H1 (cell line): ENCODE measurements at regions not wholly inside any gene's neighbourhood (a gene's known extent, or its start where the extent isn't known, plus 50 kb on each side); places are given as distances from the start of the nearest gene placed in this dataset.

Source experiments
- CTCF ChIA-PET: fragments of 300-600 bp; sonication (Branson Sonifier 250); formaldehyde crosslinking; loops from one replicate; lab custom pipeline; 2021; ENCODE audit not compliant: partially characterized antibody; lab: Charles Lee
- POLR2A ChIA-PET: fragments of 300-600 bp; sonication (Branson Sonifier 250); formaldehyde crosslinking; loops from one replicate; lab custom pipeline; 2021; ENCODE audit warnings: inconsistent platforms; ENCODE audit not compliant: partially characterized antibody; lab: Charles Lee
- DNase-seq, 2 experiments: peaks; one replicate each; pipeline versions ENCODE4 v3.0.0 to v3.0.0-alpha.2; 2010 to 2022; ENCODE audit warnings: low spot score in 2 of 2, low read depth in 1 of 2, mixed read lengths in 1 of 2
- FAIRE-seq: peaks from 2 replicates; lab custom pipeline; 2011; peaks lifted over from hg19 to GRCh38; lab: Jason Lieb, UNC
- H2AFZ ChIP-seq: 2 replicates; pipeline ENCODE4 v1.8.1; 2012; ENCODE audit warnings: low read length, inconsistent platforms
- H2AK5ac ChIP-seq: 2 replicates; pipeline ENCODE4 v1.6.1; 2013; ENCODE audit warnings: low read depth, low read length
- H2BK120ac ChIP-seq: replicated peaks from 2 replicates; pipeline ENCODE3; 2013; ENCODE audit warnings: low read depth, low read length, inconsistent platforms
- H2BK12ac ChIP-seq: 2 replicates; pipeline ENCODE4 v1.6.1; 2013; ENCODE audit warnings: low read depth, low read length
- H2BK15ac ChIP-seq: 2 replicates; pipeline ENCODE4 v1.6.1; 2013; ENCODE audit warnings: low read length
- H2BK20ac ChIP-seq: 2 replicates; pipeline ENCODE4 v1.6.1; 2013; ENCODE audit warnings: low read length
- H2BK5ac ChIP-seq: 2 replicates; pipeline ENCODE4 v1.6.1; 2013; ENCODE audit warnings: low read depth, low read length
- H3K14ac ChIP-seq: 2 replicates; pipeline ENCODE4 v1.6.1; 2013; ENCODE audit warnings: inconsistent platforms; ENCODE audit not compliant: insufficient read length
- H3K18ac ChIP-seq: 2 replicates; pipeline ENCODE4 v1.6.1; 2013; ENCODE audit warnings: low read length; ENCODE audit errors: extremely low read depth
- H3K23ac ChIP-seq: 2 replicates; pipeline ENCODE4 v1.6.1; 2013; ENCODE audit warnings: inconsistent platforms; ENCODE audit not compliant: insufficient read length
- H3K23me2 ChIP-seq: 2 replicates; pipeline ENCODE4 v1.6.1; 2013; ENCODE audit warnings: low read depth, low read length
- H3K27ac ChIP-seq: 2 replicates; pipeline ENCODE4 v1.6.1; 2011; ENCODE audit warnings: low read depth, low read length, inconsistent platforms
- H3K27me3 ChIP-seq, 4 experiments: replicated peaks in 1 of 4; 1 replicate in 1 of 4; 2 replicates in 3 of 4; pipeline versions ENCODE4 v1.6.1 to v1.8.1; 2011 to 2013; ENCODE audit warnings: low read length in 3 of 4, mild to moderate bottlenecking in 3 of 4, inconsistent platforms in 2 of 4, mixed read lengths in 2 of 4, moderate library complexity in 1 of 4; ENCODE audit not compliant: control insufficient read depth in 3 of 4, insufficient read depth in 3 of 4; ENCODE audit errors: extremely low read depth in 1 of 4
- H3K36me3 ChIP-seq, 4 experiments: 2 replicates each; pipeline versions ENCODE4 v1.6.1 to v1.8.1; 2011 to 2013; ENCODE audit warnings: mild to moderate bottlenecking in 4 of 4, low read length in 3 of 4, moderate library complexity in 2 of 4, control low read depth in 1 of 4, inconsistent platforms in 1 of 4; ENCODE audit not compliant: insufficient read depth in 4 of 4, control insufficient read depth in 2 of 4
- H3K4ac ChIP-seq: replicated peaks from 2 replicates; pipeline ENCODE3; 2013; ENCODE audit warnings: low read length, low read depth, mixed read lengths, inconsistent platforms; ENCODE audit not compliant: insufficient read length
- H3K4me1 ChIP-seq, 4 experiments: replicated peaks in 1 of 4; 1 replicate in 1 of 4; 2 replicates in 3 of 4; pipeline versions ENCODE4 v1.6.1 to v1.8.1; 2011 to 2013; ENCODE audit warnings: low read length in 3 of 4, inconsistent platforms in 2 of 4, mixed read lengths in 1 of 4; ENCODE audit not compliant: insufficient read depth in 4 of 4, control insufficient read depth in 3 of 4
- H3K4me2 ChIP-seq, 2 experiments: 2 replicates each; pipeline versions ENCODE4 v1.6.1 to v1.8.1; 2011 to 2013; ENCODE audit warnings: low read depth in 2 of 2, low read length in 2 of 2, control low read depth in 1 of 2, inconsistent platforms in 1 of 2, mild to moderate bottlenecking in 1 of 2; ENCODE audit not compliant: insufficient read depth in 1 of 2
- H3K4me3 ChIP-seq, 4 experiments: fragments of 200-600, 300-600 bp in 1 of 4; sonication (generic), shearing (Covaris generic), sonication (Bioruptor Twin) in 1 of 4; 2 replicates each; pipeline versions ENCODE4 v1.5.1 to v1.8.1; 2011 to 2016; ENCODE audit warnings: low read length in 4 of 4, low read depth in 3 of 4, control low read depth in 2 of 4, inconsistent platforms in 2 of 4, mild to moderate bottlenecking in 2 of 4, mixed read lengths in 1 of 4, moderate library complexity in 1 of 4; ENCODE audit not compliant: insufficient read depth in 2 of 4; ENCODE audit errors: extremely low read depth in 1 of 4
- H3K56ac ChIP-seq: replicated peaks from 2 replicates; pipeline ENCODE3; 2013; ENCODE audit warnings: low read depth, mild to moderate bottlenecking, mixed read lengths, low read length, inconsistent platforms; ENCODE audit not compliant: insufficient read length
- H3K79me1 ChIP-seq: 2 replicates; pipeline ENCODE4 v1.6.1; 2013; ENCODE audit warnings: low read depth, low read length, control low read depth
- H3K79me2 ChIP-seq, 2 experiments: 2 replicates each; pipeline versions ENCODE4 v1.6.1 to v1.8.1; 2012 to 2013; ENCODE audit warnings: low read length in 2 of 2, mild to moderate bottlenecking in 2 of 2, inconsistent platforms in 1 of 2; ENCODE audit not compliant: insufficient read depth in 2 of 2, control insufficient read depth in 1 of 2
- H3K9ac ChIP-seq, 4 experiments: replicated peaks in 1 of 4; 1 replicate in 1 of 4; 2 replicates in 3 of 4; pipeline versions ENCODE4 v1.6.1 to v1.8.1; 2011 to 2013; ENCODE audit warnings: low read depth in 3 of 4, low read length in 3 of 4, control low read depth in 2 of 4, mild to moderate bottlenecking in 2 of 4, moderate library complexity in 2 of 4, inconsistent platforms in 1 of 4; ENCODE audit errors: extremely low read depth in 1 of 4
- H3K9me3 ChIP-seq, 2 experiments: 2 replicates each; pipeline versions ENCODE4 v1.6.1 to v1.8.1; 2012 to 2013; ENCODE audit warnings: mild to moderate bottlenecking in 2 of 2, moderate library complexity in 2 of 2, control low read depth in 1 of 2, inconsistent platforms in 1 of 2, low read depth in 1 of 2, low read length in 1 of 2, mixed read lengths in 1 of 2; ENCODE audit not compliant: insufficient read depth in 2 of 2
- H4K20me1 ChIP-seq, 2 experiments: replicated peaks in 1 of 2; 2 replicates each; pipeline versions ENCODE3 to v1.8.1; 2011 to 2013; ENCODE audit warnings: inconsistent platforms in 2 of 2, low read length in 2 of 2, mild to moderate bottlenecking in 1 of 2; ENCODE audit not compliant: insufficient read depth in 2 of 2, control insufficient read depth in 1 of 2
- H4K5ac ChIP-seq: 2 replicates; pipeline ENCODE4 v1.6.1; 2013; ENCODE audit warnings: low read length, low read depth, mixed read lengths, inconsistent platforms; ENCODE audit not compliant: insufficient read length
- H4K8ac ChIP-seq: 2 replicates; pipeline ENCODE4 v1.8.0; 2013; ENCODE audit warnings: mild to moderate bottlenecking, moderate library complexity, low read length, inconsistent platforms; ENCODE audit not compliant: insufficient read depth; ENCODE audit errors: extremely low read depth
- H4K91ac ChIP-seq: replicated peaks from 2 replicates; pipeline ENCODE3; 2013; ENCODE audit warnings: low read length, mixed read lengths, inconsistent platforms; ENCODE audit not compliant: insufficient read length
- ATF2 ChIP-seq: IDR thresholded peaks from 2 replicates; pipeline ENCODE4 v1.6.1; 2012; ENCODE audit warnings: low read length, inconsistent platforms
- CEBPB ChIP-seq: IDR thresholded peaks from 2 replicates; pipeline ENCODE4 v1.6.1; 2012; ENCODE audit warnings: low read depth, low read length
- CHD1 ChIP-seq: IDR thresholded peaks from 2 replicates; pipeline ENCODE4 v1.6.1; 2012; ENCODE audit warnings: low read depth, low read length, improper control_type of control experiment
- HDAC2 ChIP-seq, 2 experiments: fragments of 300-600 bp in 1 of 2; sonication (generic) in 1 of 2; IDR thresholded peaks; 2 replicates each; pipeline ENCODE4 v1.6.1; 2011 to 2012; ENCODE audit warnings: low read depth in 2 of 2, low read length in 2 of 2, mild to moderate bottlenecking in 2 of 2, moderate library complexity in 2 of 2, borderline replicate concordance in 1 of 2, inconsistent platforms in 1 of 2
- JUN ChIP-seq: IDR thresholded peaks from 2 replicates; pipeline ENCODE4 v1.6.1; 2011; ENCODE audit warnings: low read depth, mild to moderate bottlenecking, improper control_type of control experiment, low read length
- RBBP5 ChIP-seq: IDR thresholded peaks from 2 replicates; pipeline ENCODE4 v1.7.1; 2012; ENCODE audit warnings: low read depth, mild to moderate bottlenecking, inconsistent platforms, low read length, moderate library complexity, borderline replicate concordance
- TEAD4 ChIP-seq: IDR thresholded peaks from 2 replicates; pipeline ENCODE4 v1.6.1; 2012; ENCODE audit warnings: low read depth, low read length, inconsistent platforms, mixed read lengths
- WGBS, 2 experiments: shearing (Covaris generic) in 1 of 2; methylation state at CpG; one replicate each; pipeline versions ENCODE4 v1.1.6 to v1.1.7; 2013 to 2015; ENCODE audit warnings: low lambda C conversion rate in 2 of 2, mixed read lengths in 2 of 2, inconsistent platforms in 1 of 2, low coverage in 1 of 2, missing lambda C conversion rate in 1 of 2; ENCODE audit not compliant: insufficient replicate concordance in 2 of 2, insufficient coverage in 1 of 2, insufficient read length in 1 of 2; ENCODE audit errors: extremely low coverage in 1 of 2, missing lambda C conversion rate in 1 of 2; 5-methylcytosine and 5-hydroxymethylcytosine counted together

- Histone ChIP-seq H3K4ac (no peak overlapping the region), H3K4me1 (no peaks in the 10 kb centered on the region), H2AK5ac (no peak overlapping the region), H4K8ac (no peak overlapping the region), H3K27ac (no peak overlapping the region), H2BK12ac (no peak overlapping the region), H3K9ac (no peak overlapping the region), H3K9me3 (peaks cover 5 to 6% of the 10 kb centered on the region in 2 experiments; a peak in 3 of 4 replicates), H2BK120ac (no peak overlapping the region), H3K4me3 (no peak overlapping the region), H2BK15ac (no peak overlapping the region), H2AFZ (no peak overlapping the region), H3K23me2 (no peaks in the 10 kb centered on the region), H3K23ac (no peak overlapping the region), H3K4me2 (no peak overlapping the region), H3K79me2 (no peaks in the 10 kb centered on the region), H2BK5ac (no peak overlapping the region), H2BK20ac (no peak overlapping the region), H3K27me3 (no peaks in the 10 kb centered on the region), H3K18ac (no peak overlapping the region), H4K5ac (no peak overlapping the region), H4K91ac (no peak overlapping the region), H3K79me1 (no peaks in the 10 kb centered on the region), H3K56ac (no peak overlapping the region), H4K20me1 (no peaks in the 10 kb centered on the region), H3K14ac (no peak overlapping the region), H3K36me3 (no peaks in the 10 kb centered on the region)
- TF ChIP-seq HDAC2 (IDR thresholded peaks at IDR 0.05; ENCODE audit: borderline replicate concordance in 1 of 2, low read depth in 2 of 2, low read length in 2 of 2): no peak
- no peak for TF ChIP-seq CEBPB
- no peak for TF ChIP-seq JUN
- no peak for TF ChIP-seq RBBP5
- TF ChIP-seq ATF2: no peak
- TF ChIP-seq CHD1: no peak
- no peak for TF ChIP-seq TEAD4
- DNase-seq (no peak), FAIRE-seq (no peak)
- ChIA-PET CTCF (no interaction called here), POLR2A (no interaction called here)
- 100% methylated on average over 1 of the region's 1 CpG; no CpG with 5 or more reads in 1 of the 2 experiments for WGBS, 2 experiments
These were observed 630.6 kb downstream of the QKI start for GRCh38 chr6:164045082-164045481.
